ENCODE measurements at regions not wholly inside any gene's neighbourhood (a gene's known extent, or its start where the extent isn't known, plus 50 kb on each side); places are given as distances from the start of the nearest gene placed in this dataset.

DNA sequence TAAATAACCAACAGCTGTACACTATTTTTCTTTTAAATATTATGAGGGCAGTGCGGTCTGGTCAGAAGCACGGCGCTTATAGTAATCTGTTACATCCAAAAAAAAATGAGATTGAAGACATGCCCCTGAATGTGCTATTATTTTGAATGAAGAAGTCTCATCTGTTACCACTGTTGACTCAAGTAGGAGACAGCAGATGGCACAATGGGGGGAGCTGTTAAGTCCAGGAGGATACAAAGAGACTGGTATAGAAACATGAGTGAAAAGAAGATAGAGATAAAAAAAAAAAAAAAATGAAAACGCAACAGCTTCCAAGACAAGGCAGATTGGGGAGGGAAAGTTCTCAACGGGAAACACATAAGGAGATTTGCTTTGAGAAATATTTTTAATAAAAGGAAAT lies 425.5 kb upstream of the PKDCC start:
- H3K27ac Mint-ChIP-seq: no peak overlapping the region
- no peaks in the 10 kb centered on the region for H3K9me3 Mint-ChIP-seq
- intact Hi-C loops (cut with micrococcal nuclease): no loop called here
- H3K4me1 Mint-ChIP-seq (ENCODE audit: low read depth): no peaks in the 10 kb centered on the region
- peaks cover 2% of the 10 kb centered on the region for H3K27me3 Mint-ChIP-seq (ENCODE audit: insufficient read depth)
- H3K4me3 Mint-ChIP-seq: no peak overlapping the region
- DNase-seq (ENCODE audit: low spot score): no peak
- no peaks in the 10 kb centered on the region for H3K36me3 Mint-ChIP-seq (ENCODE audit: low read depth)

DNA sequence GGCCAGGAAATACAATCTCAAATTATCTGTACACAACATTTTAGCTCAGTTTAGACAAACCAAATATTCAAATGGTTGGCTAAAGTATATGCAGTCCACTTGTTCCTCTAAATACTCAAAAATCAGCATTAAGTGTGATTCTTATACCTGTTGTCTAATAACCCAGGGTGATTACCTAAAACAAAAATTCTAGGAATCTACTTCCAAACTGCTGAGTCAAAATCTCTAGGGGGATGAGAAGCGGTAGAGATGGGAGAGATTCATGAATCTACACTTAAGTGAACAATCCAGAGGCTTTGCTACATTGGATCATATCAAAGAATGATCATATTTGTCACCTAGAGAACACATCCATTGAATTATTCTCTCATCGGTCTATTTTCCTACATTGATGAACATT lies 420.9 kb upstream of the PKDCC start:
- H3K27ac Mint-ChIP-seq: no peak overlapping the region
- H3K4me3 Mint-ChIP-seq: no peak overlapping the region
- DNase-seq (ENCODE audit: low spot score): no peak
- H3K4me1 Mint-ChIP-seq (ENCODE audit: low read depth): no peaks in the 10 kb centered on the region
- no peaks in the 10 kb centered on the region for H3K36me3 Mint-ChIP-seq (ENCODE audit: low read depth)
- no peaks in the 10 kb centered on the region for H3K9me3 Mint-ChIP-seq
- intact Hi-C loops (cut with micrococcal nuclease): no loop called here
- no peaks in the 10 kb centered on the region for H3K27me3 Mint-ChIP-seq (ENCODE audit: insufficient read depth)

DNA sequence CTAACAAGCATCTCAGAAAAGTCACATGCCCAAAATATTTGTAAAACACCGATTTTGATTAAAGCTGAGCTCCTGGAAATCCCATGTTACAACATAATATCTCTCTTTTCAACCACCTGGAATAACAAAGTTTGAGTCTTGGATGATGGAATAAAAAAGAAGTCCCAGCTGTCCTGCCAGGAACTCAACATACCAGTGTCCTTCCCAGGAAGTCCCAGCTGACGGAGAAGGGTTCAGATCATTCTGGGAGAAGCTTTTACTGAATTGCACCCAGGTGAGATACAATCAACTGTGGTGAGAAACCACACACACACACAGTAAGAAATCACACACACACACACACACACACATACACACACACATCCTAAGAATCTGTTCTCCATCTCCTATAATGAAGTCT lies 413.1 kb upstream of the PKDCC start:
- Mint-ChIP-seq H3K27ac (no peak overlapping the region), H3K36me3 (ENCODE audit: low read depth) (no peaks in the 10 kb centered on the region), H3K27me3 (ENCODE audit: insufficient read depth) (no peaks in the 10 kb centered on the region), H3K4me3 (no peak overlapping the region), H3K9me3 (no peaks in the 10 kb centered on the region), H3K4me1 (ENCODE audit: low read depth) (no peaks in the 10 kb centered on the region)
- intact Hi-C loops (cut with micrococcal nuclease): no loop called here
- DNase-seq (ENCODE audit: low spot score): no peak

DNA sequence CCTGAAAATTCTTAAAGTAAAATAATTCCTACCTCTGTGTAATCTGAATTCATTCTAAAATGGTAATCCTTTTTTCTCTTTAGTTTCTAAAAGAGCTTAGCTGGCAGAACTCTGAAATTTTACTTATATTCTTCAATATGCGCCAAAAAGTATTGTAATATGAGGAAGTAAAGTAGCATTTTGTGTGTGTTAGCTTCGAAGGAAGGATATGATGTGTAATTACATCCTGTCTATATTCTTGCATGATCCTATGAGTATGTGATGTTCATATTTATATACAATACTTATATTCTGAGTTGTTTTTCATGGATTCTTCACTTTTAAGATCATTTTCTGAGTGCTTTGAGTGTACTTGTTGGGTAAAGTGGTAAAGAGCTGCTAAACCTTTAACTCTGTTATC lies 402.9 kb upstream of the PKDCC start:
- H3K27ac Mint-ChIP-seq: no peak overlapping the region
- peaks cover 3% of the 10 kb centered on the region for H3K9me3 Mint-ChIP-seq
- DNase-seq (ENCODE audit: low spot score): no peak
- no peaks in the 10 kb centered on the region for H3K4me1 Mint-ChIP-seq (ENCODE audit: low read depth)
- peaks cover 2% of the 10 kb centered on the region for H3K27me3 Mint-ChIP-seq (ENCODE audit: insufficient read depth)
- intact Hi-C loops (cut with micrococcal nuclease): no loop called here
- H3K4me3 Mint-ChIP-seq: no peak overlapping the region
- no peaks in the 10 kb centered on the region for H3K36me3 Mint-ChIP-seq (ENCODE audit: low read depth)

DNA sequence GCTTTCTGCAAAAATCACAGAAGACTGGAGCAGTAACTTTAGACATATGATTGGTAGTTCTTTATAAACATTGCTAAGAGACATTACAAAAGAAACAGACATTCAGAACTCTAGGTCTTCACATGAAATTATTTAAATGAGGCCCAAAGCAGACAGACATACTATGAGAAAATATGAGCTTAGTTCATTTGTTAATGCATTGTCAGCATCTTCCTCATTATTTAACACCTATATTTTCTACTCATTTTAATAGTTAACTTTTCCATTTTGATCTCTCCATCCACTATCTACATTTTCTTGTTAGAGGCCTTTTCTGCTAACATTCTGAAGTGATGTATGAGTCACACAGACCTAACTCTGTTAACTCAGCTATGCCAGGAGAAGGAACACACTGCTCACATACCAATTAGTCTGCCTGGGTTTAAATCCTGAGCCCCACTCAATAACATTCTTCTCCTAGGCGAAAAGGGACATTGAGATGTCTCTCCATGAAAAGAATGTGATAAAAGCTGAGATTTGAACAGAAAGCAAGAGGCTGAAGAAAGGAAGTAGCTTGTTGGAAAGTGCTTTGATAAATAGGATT lies 400.3 kb upstream of the PKDCC start:
- DNase-seq (ENCODE audit: low spot score): no peak
- no peak overlapping the region for H3K27ac Mint-ChIP-seq
- intact Hi-C loops (cut with micrococcal nuclease): no loop called here

DNA sequence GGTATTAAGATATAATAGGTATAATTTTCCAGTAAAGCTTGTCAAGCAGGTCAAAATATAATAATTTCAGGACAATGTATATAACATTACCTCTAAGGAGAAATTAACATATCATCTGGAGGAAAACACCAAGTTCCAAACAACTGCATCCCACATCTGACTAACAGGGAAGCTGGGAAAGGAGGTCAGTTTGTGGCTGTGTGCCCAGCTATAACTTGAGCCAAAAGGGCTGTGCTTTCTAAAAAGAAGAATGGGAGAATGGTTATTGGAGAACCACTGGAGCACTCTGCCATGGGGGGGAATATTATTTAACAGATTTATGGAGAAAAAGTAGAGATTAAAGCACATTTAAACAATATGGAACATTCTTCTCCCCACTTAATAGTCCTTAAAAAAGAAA lies 390.6 kb upstream of the PKDCC start:
- H3K27ac Mint-ChIP-seq: no peak overlapping the region
- no peaks in the 10 kb centered on the region for H3K9me3 Mint-ChIP-seq
- no peaks in the 10 kb centered on the region for H3K4me1 Mint-ChIP-seq (ENCODE audit: low read depth)
- H3K27me3 Mint-ChIP-seq (ENCODE audit: insufficient read depth): no peaks in the 10 kb centered on the region
- intact Hi-C loops (cut with micrococcal nuclease): no loop called here
- no peak for DNase-seq (ENCODE audit: low spot score)
- no peaks in the 10 kb centered on the region for H3K36me3 Mint-ChIP-seq (ENCODE audit: low read depth)
- H3K4me3 Mint-ChIP-seq: no peak overlapping the region

More for the DNA sequence above, 400.3 kb upstream of the PKDCC start:
- Mint-ChIP-seq H3K4me3 (no peak overlapping the region), H3K36me3 (ENCODE audit: low read depth) (no peaks in the 10 kb centered on the region), H3K4me1 (ENCODE audit: low read depth) (no peaks in the 10 kb centered on the region), H3K27me3 (ENCODE audit: insufficient read depth) (peaks cover 2% of the 10 kb centered on the region), H3K9me3 (no peaks in the 10 kb centered on the region)

DNA sequence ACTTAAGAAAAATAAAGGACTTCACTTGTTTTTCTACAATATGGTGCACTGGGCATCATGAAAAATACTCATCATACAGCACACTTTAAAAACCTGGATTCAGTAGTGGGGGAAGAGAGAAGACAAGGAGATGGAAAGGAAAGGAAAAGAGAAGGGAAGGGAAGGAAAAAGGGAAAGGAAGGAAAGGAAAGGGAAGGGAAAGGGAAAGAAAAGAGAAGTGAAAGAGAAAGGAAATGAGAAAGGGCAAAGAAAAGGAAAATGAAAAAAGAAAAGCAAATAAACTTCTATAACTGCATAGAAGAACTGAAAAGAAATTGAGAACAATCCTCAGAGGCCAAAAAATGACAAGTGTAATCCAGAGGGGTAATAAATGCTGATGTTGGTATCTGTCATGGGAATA lies 388.1 kb upstream of the PKDCC start:
- Mint-ChIP-seq H3K27me3 (ENCODE audit: insufficient read depth) (no peaks in the 10 kb centered on the region), H3K27ac (no peak overlapping the region), H3K4me1 (ENCODE audit: low read depth) (no peaks in the 10 kb centered on the region), H3K4me3 (no peak overlapping the region), H3K36me3 (ENCODE audit: low read depth) (no peaks in the 10 kb centered on the region), H3K9me3 (no peaks in the 10 kb centered on the region)
- intact Hi-C loops (cut with micrococcal nuclease): no loop called here
- DNase-seq (ENCODE audit: low spot score): no peak

DNA sequence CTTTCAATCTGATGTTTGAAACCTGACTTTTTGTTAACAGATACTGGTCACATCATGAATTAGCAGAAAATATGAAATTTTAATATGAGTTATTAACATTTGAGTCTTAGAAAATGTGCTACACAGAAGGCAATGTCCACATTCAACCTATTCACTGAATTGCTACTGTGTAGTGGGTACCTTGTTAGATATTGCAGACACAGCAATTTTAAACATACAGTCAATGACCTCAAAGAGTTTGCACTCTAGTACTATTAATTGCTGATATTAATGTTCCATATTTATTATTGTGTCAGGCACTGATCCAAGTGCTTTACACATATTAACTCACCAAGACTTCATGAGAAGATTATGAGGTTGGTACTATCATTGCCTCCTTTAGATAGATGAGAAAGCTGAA lies 385.4 kb upstream of the PKDCC start:
- DNase-seq (ENCODE audit: low spot score): no peak
- H3K4me3 Mint-ChIP-seq: no peak overlapping the region
- H3K9me3 Mint-ChIP-seq: no peaks in the 10 kb centered on the region
- intact Hi-C loops (cut with micrococcal nuclease): no loop called here
- H3K36me3 Mint-ChIP-seq (ENCODE audit: low read depth): no peaks in the 10 kb centered on the region
- no peak overlapping the region for H3K27ac Mint-ChIP-seq
- H3K4me1 Mint-ChIP-seq (ENCODE audit: low read depth): no peaks in the 10 kb centered on the region
- no peaks in the 10 kb centered on the region for H3K27me3 Mint-ChIP-seq (ENCODE audit: insufficient read depth)

DNA sequence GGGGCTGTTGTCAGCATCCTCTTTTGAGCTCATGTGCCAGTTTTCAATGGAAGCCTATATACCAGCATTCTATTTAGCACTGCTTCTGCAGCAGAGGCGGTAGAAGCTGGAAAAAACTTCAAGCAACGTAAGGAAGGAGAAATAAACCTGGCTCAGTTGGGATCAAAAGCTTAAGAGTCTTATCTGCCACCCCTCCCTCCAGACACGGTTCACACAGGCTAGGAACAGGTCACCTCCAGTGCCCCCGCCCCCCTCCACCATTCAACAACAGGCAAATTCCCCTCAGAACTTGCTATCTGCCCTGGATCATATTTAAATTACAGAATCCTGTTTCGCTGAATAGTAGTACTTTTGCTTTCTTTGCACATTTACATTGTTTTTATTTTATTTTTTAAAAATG lies 384.8 kb upstream of the PKDCC start:
- Mint-ChIP-seq H3K27ac (no peak overlapping the region), H3K36me3 (ENCODE audit: low read depth) (no peaks in the 10 kb centered on the region), H3K4me3 (no peak overlapping the region), H3K4me1 (ENCODE audit: low read depth) (no peaks in the 10 kb centered on the region), H3K9me3 (no peaks in the 10 kb centered on the region), H3K27me3 (ENCODE audit: insufficient read depth) (no peaks in the 10 kb centered on the region)
- DNase-seq (ENCODE audit: low spot score): no peak
- intact Hi-C loops (cut with micrococcal nuclease): no loop called here

DNA sequence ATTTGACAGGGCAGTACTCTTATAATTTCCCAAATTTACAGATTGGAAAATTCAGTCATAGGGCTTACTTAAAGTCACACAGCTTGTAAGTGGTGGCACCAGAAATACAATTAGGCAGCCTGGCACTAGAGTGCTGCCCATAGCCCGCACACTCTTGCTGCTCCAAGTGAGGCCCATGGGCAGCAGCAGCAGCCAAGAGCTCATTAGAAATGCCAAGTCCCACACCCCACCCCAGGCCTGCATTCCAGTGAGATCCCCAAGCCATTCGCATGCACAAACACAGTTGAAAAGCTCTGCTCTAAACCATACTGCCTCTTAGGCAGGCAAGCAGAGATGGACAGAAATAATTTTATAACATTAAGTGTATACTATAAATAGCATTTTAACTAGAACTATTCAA lies 379.3 kb upstream of the PKDCC start:
- no peaks in the 10 kb centered on the region for H3K36me3 Mint-ChIP-seq (ENCODE audit: low read depth)
- no peaks in the 10 kb centered on the region for H3K27me3 Mint-ChIP-seq (ENCODE audit: insufficient read depth)
- no peaks in the 10 kb centered on the region for H3K4me1 Mint-ChIP-seq (ENCODE audit: low read depth)
- no peak for DNase-seq (ENCODE audit: low spot score)
- intact Hi-C loops (cut with micrococcal nuclease): no loop called here
- H3K4me3 Mint-ChIP-seq: no peak overlapping the region
- no peak overlapping the region for H3K27ac Mint-ChIP-seq
- H3K9me3 Mint-ChIP-seq: no peaks in the 10 kb centered on the region

DNA sequence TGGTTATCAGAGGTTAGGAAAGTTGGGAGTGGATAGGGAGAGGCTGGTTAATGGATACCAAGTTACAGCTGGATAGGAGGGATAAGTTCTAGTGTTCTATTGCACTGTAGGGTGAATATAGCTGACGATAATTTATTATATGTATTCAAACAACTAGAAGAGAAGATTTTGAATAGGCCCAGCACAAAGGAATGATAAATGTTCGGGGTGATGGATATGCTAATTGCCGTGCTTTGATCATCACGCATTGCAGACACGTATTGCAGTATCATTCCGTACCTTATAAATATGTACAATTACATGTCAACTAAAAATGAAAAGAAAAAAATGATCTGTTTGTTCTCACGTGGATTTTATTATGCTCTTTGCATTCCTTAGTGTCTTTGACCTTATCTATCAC lies 369.2 kb upstream of the PKDCC start:
- H3K4me3 Mint-ChIP-seq: no peak overlapping the region
- no peaks in the 10 kb centered on the region for H3K9me3 Mint-ChIP-seq
- no peak overlapping the region for H3K27ac Mint-ChIP-seq
- H3K27me3 Mint-ChIP-seq (ENCODE audit: insufficient read depth): peaks cover 2% of the 10 kb centered on the region
- no peak for DNase-seq (ENCODE audit: low spot score)
- intact Hi-C loops (cut with micrococcal nuclease): no loop called here
- H3K4me1 Mint-ChIP-seq (ENCODE audit: low read depth): no peaks in the 10 kb centered on the region
- H3K36me3 Mint-ChIP-seq (ENCODE audit: low read depth): no peaks in the 10 kb centered on the region

DNA sequence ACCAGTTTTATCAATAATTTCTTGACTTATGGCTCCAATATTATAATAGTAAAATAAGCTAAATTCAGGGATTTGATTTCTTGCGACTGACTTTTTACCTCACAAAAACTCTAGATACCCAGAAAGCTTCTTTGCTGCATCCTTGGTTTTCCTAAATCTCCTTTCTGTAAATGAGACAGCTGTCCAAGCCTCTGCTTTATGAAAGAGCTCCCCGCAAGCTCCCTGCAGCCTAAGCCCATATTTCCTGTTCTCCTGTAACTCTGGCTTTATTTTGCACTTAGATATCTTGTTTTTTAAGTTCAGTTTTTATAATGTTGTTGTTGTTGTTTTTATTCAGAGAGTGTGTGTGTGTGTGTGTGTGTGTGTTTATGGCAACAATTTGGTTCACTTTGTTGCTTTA lies 361.7 kb upstream of the PKDCC start:
- Mint-ChIP-seq H3K27ac (no peak overlapping the region), H3K9me3 (no peaks in the 10 kb centered on the region), H3K4me1 (ENCODE audit: low read depth) (no peaks in the 10 kb centered on the region), H3K4me3 (no peak overlapping the region), H3K27me3 (ENCODE audit: insufficient read depth) (no peaks in the 10 kb centered on the region), H3K36me3 (ENCODE audit: low read depth) (no peaks in the 10 kb centered on the region)
- no peak for DNase-seq (ENCODE audit: low spot score)
- intact Hi-C loops (cut with micrococcal nuclease): no loop called here

DNA sequence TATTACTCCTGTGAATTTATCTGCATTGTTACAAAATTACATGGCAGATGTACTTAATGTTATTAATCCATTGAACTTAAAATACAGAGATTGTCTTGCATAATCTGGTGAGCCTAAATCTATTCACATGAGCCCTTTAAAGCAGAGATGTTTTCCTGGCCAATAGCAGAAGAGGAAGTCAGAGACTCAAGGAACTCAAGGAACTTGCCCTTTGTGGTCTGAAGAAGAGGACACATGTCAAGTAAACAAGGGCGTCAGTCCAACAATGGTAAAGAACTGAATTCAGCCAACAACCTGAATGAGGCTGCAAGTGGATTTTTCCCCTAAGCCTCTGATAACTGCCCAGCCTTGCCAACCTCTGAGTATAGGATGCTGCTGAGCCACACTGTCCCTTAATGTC lies 356.3 kb upstream of the PKDCC start:
- Mint-ChIP-seq H3K27me3 (ENCODE audit: insufficient read depth) (no peaks in the 10 kb centered on the region), H3K27ac (no peak overlapping the region), H3K9me3 (no peaks in the 10 kb centered on the region), H3K4me3 (no peak overlapping the region), H3K36me3 (ENCODE audit: low read depth) (no peaks in the 10 kb centered on the region), H3K4me1 (ENCODE audit: low read depth) (no peaks in the 10 kb centered on the region)
- intact Hi-C loops (cut with micrococcal nuclease): no loop called here
- no peak for DNase-seq (ENCODE audit: low spot score)

DNA sequence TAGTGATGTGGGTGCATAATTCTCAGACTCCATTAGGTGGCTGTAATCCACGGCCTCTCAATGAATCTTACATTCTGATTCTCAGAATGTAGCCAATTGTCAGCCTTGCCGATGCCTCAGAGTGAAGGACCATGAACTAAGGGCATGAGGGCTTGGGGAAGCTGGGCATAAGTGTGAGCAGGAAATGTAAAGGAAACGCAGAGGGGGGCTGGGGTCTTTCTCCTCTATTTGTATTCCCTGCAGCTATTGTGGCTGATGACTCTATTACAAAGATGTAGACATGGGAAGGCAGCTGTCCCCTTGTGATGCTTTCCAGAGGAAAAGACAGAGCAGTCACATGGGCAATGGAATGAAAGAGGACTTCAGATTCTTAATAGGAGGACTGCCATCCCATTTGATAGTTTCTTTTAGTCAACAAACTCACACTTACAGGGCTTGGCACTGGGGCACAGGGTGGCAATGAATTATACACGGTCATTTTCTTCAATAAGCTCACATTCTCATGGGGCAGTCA lies 353.2 kb upstream of the PKDCC start:
- peaks cover 8% of the 10 kb centered on the region for H3K27me3 Mint-ChIP-seq (ENCODE audit: insufficient read depth)
- H3K27ac Mint-ChIP-seq: no peak overlapping the region
- no peak for DNase-seq (ENCODE audit: low spot score)
- H3K36me3 Mint-ChIP-seq (ENCODE audit: low read depth): no peaks in the 10 kb centered on the region
- intact Hi-C loops (cut with micrococcal nuclease): loop anchor here (5.0 kb wide), 1 partner anchor 1782 kb away; no protein-coding TSS in a partner anchor
- H3K4me3 Mint-ChIP-seq: no peak overlapping the region
- H3K4me1 Mint-ChIP-seq (ENCODE audit: low read depth): no peaks in the 10 kb centered on the region
- H3K9me3 Mint-ChIP-seq: no peaks in the 10 kb centered on the region

Data from activated T-helper 1 cell treated with anti-CD3 and anti-CD28 coated beads, Interleukin-12 subunit alpha, Interleukin-12 subunit beta, Interleukin-2, Interleukin-4 antibody, amounts not matched to agents 30 ng/mL and 10 ng/mL and 1 ng/mL, durations not matched to agents 14 hours and 24 hours and 36 hours (primary cell).